CD4-positive, alpha-beta T cell treated with Interleukin-4 for 1 hour (primary cell): ENCODE measurements at regions not wholly inside any gene's neighbourhood (a gene's known extent, or its start where the extent isn't known, plus 50 kb on each side); places are given as distances from the start of the nearest gene placed in this dataset.
"Not testable (repeated sequence)": the region's sequence is repeated elsewhere in the genome, so short reads cannot be mapped to it uniquely, and the experiment has no call there.

Source experiments
- DNase-seq, 2 donors: peaks; one replicate each; pipeline ENCODE4 v3.0.0-alpha.2; 2020 to 2022

DNA sequence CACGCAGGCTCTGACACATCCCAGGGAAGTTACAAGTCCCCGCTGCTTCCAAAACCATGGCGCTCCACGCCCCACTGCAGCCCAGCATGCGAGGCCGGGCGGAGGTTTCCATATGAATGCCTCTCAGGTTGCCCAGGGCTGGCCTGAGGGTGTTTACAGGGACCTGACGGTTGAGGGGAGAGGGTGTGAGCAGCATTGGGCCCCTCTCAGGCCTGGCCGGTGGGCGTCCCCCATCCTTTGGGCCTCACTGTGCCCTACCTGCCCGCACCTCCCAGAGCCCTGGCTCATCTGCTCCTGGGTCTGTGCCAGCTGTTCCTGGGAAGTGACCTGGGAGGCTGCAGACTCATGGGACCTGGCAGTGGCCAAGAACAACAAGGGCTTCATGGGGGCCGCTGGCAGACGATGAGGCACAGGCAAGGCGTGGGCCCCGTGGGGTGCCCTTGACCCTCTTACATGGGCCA, 173.5 kb downstream of the C16orf95 start:
- no peak for DNase-seq

- DNase-seq: no peak
Measured at GRCh38 chr16:87144232-87144631, 173.0 kb downstream of the C16orf95 start.

- no peak for DNase-seq
Measured at GRCh38 chr16:87145181-87146176, 171.7 kb downstream of the C16orf95 start.

DNA sequence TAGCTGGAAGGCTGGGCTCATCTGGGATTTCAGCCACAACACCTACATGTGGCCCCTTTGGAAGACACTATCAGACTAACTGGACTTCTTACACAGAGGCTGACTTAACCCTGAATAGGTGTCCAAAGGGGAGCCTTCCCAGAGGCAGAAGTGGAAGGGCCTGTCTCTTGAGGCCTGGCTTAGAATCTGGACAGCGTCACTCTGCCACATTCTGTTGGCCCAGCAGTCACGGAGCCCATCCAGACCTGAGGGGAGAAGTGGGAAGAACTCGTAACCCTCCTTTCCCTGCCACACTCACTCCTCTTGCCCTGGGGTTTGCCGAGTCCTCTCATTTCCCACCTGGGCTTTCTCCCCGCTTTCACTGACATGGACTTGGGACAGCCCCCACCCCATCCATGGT, 170.5 kb downstream of the C16orf95 start:
- no peak for DNase-seq

GRCh38 chr16:87149051-87149450, 168.1 kb downstream of the C16orf95 start:
- no peak for DNase-seq

DNA sequence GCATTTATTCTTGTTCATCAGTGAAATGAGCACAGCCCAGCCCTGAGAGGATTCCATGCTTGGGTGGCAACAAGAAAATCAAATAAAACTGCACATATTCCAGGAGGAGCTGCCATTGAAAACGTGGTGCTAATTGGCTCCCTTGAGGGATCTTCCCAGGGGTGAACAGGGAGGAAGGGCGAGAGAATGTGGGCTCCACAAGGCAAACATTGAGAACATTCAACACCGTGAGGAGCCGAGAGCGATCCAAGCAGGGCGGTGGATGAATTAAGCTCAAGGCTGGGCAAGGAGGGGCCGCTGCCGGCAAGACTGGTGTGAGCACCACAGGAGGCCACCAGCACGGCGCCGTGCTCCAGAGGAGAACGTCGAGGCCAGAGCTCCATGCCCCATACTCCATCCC, 166.9 kb downstream of the C16orf95 start:
- DNase-seq: no peak

GRCh38 chr16:87150681-87151280, 166.4 kb downstream of the C16orf95 start:
- no peak for DNase-seq

- DNase-seq: no peak
Measured at GRCh38 chr16:87152221-87152755, 164.9 kb downstream of the C16orf95 start.

GRCh38 chr16:87153326-87153725, 163.9 kb downstream of the C16orf95 start:
- DNase-seq: no peak

DNA sequence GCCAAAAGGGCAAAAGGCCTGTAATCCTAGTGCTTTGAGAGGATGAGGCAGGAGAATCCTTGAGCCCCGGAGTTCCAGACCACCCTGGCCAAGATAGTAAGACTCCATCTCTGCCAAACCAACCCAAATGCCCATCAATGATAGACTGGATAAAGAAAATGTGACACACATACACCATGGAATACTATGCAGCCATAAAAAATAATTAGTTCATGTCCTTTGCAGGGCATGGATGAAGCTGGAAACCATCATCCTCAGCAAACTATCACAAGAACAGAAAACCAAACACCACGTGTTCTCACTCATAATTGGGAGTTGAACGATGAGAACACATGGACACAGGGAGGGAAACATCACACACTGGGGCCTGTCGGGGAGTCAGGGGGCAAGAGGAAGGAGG, 161.9 kb downstream of the C16orf95 start:
- DNase-seq: not testable (repeated sequence)

DNA sequence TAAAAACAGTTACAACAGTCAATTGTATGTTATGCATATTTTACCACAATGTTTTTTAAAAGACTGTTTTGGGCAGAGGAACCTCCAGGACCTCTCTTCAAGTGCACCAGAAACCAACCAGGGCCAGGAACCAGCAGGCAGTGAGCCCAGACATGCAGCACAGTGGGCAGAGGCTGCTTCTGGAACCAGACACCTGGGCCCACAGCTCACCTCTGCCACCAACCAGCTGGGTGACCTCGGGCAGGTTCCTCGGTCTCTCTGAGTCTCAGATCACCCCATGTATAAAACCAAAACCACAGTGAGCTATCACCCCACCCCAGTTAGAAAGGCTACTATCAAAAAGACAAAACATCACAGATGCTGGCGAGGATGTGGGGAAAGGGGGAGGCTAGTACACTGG, 161.0 kb downstream of the C16orf95 start:
- no peak for DNase-seq

- no peak for DNase-seq
Measured at GRCh38 chr16:87160234-87160636, 157.0 kb downstream of the C16orf95 start.

GRCh38 chr16:87160701-87161337, 156.4 kb downstream of the C16orf95 start:
- no peak for DNase-seq

DNA sequence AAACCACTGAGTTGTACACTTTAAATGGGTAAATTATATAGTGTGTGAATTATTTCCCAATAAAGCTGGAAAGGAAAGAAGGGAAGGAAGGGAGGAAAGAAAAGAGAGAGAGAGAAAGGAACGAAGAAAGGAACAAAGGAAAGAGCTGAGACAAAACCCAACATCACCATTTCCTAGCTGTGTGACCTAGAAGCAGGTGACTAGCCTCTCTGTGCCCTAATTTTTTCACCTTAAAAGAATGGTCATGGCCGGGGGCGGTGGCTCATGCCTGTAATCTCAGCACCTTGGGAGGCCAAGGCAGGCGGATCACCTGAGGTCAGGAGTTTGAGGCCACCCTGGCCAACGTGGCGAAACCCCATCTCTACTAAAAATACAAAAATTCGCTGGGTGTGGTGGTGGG, 155.8 kb downstream of the C16orf95 start:
- DNase-seq: not testable (repeated sequence)

- no peak for DNase-seq
Measured at GRCh38 chr16:87161822-87162676, 155.1 kb downstream of the C16orf95 start.

DNA sequence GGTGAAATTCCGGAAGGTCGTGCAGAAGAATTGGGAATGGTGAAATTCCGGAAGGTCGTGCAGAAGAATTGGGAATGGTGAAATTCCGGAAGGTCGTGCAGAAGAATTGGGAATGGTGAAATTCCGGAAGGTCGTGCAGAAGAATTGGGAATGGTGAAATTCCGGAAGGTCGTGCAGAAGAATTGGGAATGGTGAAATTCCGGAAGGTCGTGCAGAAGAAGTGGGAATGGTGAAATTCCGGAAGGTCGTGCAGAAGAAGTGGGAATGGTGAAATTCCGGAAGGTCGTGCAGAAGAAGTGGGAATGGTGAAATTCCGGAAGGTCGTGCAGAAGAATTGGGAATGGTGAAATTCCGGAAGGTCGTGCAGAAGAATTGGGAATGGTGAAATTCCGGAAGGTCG, 154.4 kb downstream of the C16orf95 start:
- not testable (repeated sequence) for DNase-seq

DNA sequence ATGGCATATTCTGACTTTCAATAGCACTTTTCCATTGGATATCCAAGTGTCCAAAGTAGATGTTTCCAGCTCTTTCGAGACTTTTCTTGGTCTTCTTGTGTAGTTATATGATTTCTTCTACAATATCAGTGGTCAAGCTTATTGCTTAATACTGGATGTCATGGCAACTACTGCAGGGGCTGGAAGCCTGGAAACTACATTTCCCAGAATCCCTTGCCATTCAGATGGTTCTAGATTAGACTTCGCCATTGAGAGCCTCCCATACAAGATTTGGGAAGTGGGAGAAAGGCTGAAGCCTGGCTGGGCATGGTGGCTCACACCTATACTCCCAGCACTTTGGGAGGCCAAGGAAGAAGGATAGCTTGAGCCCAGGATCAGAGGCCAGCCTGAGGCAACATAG, 153.6 kb downstream of the C16orf95 start:
- no peak for DNase-seq

DNA sequence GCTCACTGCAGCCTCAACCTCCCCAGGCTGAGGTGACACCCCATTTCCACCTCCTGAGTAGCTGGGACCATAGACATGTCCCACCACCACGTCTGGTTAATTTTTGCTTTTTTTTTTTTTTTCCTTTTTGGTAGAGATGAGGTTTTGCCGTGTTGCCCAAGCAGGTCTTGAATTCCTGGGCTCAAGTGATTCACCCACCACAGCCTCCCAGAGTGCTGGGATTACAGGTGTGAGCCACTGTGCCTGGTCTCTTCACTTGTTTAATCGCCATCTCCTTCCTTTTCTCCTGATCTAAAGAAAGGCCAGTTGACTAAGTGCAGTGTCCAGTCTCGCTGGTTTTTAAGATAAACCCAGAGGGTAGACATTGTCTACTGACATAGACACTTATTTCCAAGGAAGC, 152.0 kb downstream of the C16orf95 start:
- DNase-seq: no peak

GRCh38 chr16:87165885-87166284, 151.3 kb downstream of the C16orf95 start:
- DNase-seq: no peak

DNA sequence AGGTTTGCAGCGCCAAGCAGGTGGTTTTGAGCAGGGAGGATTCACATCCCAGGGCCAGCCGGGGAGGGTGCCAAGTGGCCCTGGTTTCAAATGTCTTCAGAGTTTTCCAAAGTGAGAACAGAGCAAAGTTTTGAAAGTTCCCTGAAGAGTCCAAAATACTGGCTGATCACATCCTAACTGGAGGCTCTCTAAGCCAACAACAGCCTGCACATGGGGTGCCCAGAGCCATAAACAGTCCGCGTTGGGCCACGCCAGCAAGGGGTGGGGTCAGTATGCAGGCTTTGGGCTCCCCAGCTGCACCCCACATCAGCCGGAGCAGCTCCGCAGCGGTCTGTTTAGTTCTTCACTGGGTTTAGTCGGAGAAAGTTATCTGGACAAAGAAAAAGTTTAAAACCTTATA, 150.9 kb downstream of the C16orf95 start:
- DNase-seq: no peak

DNA sequence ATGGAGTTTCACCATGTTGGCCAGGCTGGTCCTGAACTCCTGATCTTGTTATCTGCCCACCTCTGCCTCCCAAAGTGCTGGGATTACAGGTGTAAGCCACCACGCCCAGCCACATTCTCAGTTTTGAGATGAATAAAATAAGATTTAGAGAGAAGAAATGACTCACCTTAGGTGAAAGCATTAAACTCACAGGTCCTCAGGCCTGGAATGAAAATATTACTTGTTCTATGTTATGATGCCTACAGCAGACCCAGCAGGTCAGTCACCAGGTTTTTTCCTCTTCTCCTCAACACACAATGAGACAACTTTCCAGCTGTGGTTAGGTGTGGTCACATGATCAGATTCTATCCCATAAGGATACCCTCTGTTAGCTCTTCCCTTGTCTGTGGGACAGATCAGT, 150.3 kb downstream of the C16orf95 start:
- no peak for DNase-seq

DNA sequence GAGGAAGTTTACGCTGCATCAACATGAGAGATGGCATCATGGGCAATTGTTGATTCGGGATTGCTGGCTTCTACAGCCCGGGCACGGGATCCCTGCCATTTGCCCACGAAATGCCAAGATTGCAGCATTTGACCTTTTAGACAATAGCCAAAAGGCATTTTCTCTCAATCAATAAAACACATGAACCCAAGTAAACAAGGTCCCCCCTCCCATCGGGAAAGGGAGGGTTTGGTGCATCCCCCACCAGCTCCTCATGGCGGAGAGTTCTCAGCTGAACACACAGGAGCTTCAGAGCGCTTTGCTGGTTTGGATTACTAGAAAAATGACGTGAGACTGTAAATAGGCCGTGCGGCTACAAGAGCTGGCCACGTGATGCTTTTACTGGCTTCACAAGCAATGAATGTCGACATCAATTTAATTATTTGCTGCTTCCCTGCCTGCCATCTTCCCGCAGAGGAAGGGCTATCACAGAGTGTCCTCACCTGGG, 147.6 kb downstream of the C16orf95 start:
- DNase-seq: no peak
